ENCODE measurements at regions not wholly inside any gene's neighbourhood (a gene's known extent, or its start where the extent isn't known, plus 50 kb on each side); places are given as distances from the start of the nearest gene placed in this dataset.

DNA sequence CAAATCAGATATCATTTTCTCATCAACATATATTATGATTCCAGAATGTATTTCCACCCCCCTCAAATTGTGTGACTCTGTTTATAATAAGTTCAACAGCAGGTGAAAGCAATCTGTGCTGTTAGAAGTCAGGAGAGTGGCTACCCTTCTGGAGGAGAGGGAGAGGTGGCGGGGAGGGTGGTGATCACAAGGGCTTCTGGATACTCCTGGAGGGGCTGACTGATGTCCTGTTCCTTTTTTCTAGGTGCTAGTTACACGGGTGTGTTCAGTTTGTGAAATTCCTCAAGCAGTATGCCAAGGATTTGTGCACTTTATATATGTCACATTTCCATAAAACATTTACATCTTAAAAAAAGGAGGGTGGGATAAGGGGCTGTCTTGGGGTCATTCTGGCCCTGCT, 119.1 kb downstream of the IRF8 start:
- no peak for DNase-seq (ENCODE audit: low read depth)

- no peak for DNase-seq (ENCODE audit: low read depth)
These were observed 119.5 kb downstream of the IRF8 start for GRCh38 chr16:86018487-86018886.

DNA sequence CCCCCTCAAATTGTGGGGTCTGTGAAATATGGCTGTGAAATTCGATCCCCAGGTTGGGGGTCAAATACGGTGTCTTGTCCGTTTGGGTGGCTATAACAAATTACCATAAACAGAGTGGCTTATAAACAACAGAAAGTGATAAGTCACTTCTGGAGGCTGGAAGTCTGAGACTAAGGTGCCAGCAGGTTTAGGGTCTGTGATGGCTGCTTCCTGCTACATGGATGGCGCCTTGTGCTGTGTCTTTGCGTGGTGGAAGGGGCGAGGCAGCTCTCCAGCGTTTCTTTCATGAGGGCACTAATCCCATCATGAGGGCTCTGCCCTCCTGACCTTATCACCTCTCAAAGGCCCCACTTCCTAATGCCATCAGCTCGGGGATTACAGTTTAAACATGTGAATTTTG, 120.0 kb downstream of the IRF8 start:
- no peak for DNase-seq (ENCODE audit: low read depth)

DNA sequence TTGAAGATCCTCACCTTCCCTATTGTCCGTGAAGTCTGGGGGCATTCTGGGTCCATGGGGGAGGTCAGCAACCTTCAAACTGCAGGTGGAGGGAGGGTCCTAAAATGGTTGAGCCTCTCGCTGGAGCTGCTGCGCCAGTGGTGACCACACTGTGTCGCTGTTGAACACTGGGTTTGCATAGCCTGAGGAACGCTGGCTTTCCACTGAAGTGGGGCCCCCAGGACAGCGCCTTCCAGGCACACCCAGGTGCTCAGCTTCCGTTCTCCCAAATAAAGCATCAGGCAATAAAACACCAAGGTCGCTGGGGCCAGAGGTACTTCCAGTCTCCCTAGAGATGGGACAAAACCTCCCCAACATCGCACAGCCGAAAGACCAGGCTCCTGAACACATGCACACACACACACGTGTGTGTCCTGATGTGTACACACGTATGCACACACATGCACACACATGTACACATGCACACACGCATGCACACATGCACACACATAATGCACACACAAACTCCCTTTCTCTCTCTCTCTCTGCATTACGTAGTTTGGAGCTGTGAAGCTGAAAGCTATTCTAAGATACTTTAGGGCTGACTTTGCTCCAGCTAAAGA, 120.6 kb downstream of the IRF8 start:
- no peak for DNase-seq (ENCODE audit: low read depth)

- DNase-seq (ENCODE audit: low read depth) = no peak
These were observed 122.0 kb downstream of the IRF8 start for GRCh38 chr16:86020971-86021370.

GRCh38 chr16:86022381-86022960, 123.5 kb downstream of the IRF8 start:
- DNase-seq (ENCODE audit: low read depth) = no peak

DNA sequence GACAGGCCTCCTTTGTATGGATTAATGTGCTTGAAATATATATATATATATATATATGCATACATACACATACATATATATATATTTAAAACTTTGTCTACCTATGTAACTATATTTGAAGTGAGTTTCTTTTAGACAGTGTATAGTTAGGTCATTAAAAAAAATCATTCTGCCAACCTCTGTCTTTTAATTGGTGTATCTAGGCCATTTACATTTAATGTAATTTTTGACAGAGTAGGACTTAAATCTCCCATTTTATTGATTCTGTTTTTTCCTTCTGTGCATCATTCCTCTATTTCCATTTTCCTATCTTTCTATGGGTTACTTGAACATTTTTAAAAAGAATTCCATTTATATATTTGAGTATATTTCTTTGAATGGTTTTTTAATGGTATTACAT, 125.2 kb downstream of the IRF8 start:
- no peak for DNase-seq (ENCODE audit: low read depth)

GRCh38 chr16:86025706-86026105, 126.7 kb downstream of the IRF8 start:
- DNase-seq (ENCODE audit: low read depth) = no peak

GRCh38 chr16:86026171-86026910, 127.4 kb downstream of the IRF8 start:
- no peak for DNase-seq (ENCODE audit: low read depth)

- DNase-seq (ENCODE audit: low read depth) = no peak
These were observed 128.0 kb downstream of the IRF8 start for GRCh38 chr16:86026916-86027315.

DNA sequence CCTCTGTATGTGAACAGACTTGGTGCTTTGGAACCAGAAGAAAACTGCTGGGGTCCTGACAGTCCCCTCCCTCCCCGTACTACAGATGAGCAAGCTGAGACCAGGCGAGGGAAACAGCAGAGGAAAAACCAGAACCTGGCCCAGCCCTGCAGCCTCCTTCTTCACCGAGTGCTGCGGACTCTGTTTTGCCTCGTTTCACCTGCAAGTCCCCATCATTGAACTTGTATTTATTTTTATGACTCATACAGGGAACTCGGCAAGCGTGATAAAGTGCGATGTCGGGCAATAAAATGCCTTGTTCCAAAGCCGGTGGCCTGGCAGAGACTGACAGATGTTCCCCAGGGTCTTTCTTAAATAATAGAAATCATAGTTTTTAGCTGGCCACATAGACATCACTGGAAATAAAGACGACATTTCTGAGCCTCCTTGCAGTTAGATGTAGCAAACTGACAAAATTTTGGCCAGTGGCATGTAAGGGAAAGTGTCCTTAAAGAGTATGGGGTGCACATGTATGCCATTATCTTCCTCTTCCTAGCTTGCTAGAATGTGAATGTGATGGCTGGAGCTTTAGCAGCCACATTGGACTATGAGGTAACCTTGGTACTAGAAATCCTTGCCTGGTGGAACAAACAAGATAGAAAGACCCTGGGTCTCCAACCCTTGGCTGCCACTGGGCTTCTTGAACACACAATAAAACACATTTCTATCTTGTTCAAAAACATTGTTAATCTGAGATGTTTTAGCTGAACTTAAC, 128.6 kb downstream of the IRF8 start:
- no peak for DNase-seq (ENCODE audit: low read depth)

GRCh38 chr16:86029131-86029741, 130.3 kb downstream of the IRF8 start:
- peak; percentile 31 for DNase-seq (ENCODE audit: low read depth)

- DNase-seq (ENCODE audit: low read depth) = no peak
These were observed 131.2 kb downstream of the IRF8 start for GRCh38 chr16:86030116-86030515.

DNA sequence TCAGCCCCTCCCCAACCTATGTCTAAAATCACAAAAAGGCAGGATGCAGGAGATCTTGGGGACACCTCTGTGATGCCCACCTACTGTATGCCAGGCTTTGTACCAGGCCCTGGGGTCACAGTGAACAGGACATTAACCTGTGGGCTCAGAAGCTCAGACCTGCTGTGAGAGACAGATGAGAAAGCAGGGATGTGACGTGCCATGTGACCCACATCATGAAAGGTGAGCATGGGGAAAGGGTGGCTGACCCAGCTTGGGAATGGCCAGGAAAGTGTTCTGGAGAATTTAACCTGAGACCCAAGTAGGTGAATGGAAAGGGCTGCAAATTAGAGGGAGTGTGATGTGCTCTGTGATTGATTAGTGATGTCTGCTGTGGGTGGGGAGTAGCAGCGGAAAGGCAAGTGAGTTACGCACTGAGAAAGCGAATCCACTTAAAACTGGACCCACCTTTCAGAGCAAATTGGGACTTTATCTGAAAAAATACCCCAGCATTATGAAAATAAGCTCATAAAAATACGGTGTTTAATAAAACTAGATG, 132.2 kb downstream of the IRF8 start:
- no peak for DNase-seq (ENCODE audit: low read depth)

DNA sequence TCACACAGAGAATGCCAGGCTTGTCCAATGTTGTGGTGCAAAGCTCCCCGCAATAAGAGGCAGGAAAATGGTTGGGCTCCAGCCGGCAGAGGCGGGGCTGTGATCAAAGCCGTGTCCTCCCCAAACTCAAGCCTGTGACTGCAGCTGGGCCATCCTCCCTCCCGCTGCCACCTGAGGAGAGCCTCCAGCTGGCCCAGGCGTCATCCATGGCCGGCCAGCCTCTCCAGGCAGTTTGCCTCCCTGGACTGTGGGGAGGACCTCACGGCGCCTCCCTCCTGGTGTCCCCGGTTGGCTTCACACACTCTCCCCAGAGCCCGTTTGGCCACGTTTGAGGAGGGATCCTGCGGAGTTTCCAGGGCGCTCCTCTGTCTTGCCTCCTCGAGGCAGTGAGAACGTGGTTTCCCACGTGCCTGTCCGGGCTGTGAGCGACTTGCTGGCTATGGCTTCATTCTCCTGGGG, 134.1 kb downstream of the IRF8 start:
- no peak for DNase-seq (ENCODE audit: low read depth)

DNA sequence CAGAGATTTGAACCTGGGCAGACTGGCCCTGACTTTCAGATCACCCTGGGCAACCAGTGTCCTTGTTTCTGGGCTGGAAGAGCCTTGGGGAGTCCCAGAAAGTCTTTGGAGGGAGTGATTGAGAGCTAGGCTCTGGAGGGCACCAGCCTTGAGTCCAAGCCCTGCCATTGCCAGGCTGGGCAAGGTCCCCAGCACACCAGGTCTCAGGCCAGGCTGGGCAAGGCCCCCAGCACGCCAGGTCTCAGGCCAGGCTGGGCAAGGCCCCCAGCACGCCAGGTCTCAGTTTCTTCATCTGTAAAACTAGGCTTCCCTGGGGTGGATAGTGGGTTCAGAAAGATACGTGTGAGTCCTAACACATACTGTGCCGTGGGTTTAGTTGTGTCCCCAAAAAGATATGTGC, 135.0 kb downstream of the IRF8 start:
- no peak for DNase-seq (ENCODE audit: low read depth)

GRCh38 chr16:86034421-86034919, 135.5 kb downstream of the IRF8 start:
- DNase-seq (ENCODE audit: low read depth) = no peak

- DNase-seq (ENCODE audit: low read depth) = no peak
These were observed 136.9 kb downstream of the IRF8 start for GRCh38 chr16:86035906-86036305.

DNA sequence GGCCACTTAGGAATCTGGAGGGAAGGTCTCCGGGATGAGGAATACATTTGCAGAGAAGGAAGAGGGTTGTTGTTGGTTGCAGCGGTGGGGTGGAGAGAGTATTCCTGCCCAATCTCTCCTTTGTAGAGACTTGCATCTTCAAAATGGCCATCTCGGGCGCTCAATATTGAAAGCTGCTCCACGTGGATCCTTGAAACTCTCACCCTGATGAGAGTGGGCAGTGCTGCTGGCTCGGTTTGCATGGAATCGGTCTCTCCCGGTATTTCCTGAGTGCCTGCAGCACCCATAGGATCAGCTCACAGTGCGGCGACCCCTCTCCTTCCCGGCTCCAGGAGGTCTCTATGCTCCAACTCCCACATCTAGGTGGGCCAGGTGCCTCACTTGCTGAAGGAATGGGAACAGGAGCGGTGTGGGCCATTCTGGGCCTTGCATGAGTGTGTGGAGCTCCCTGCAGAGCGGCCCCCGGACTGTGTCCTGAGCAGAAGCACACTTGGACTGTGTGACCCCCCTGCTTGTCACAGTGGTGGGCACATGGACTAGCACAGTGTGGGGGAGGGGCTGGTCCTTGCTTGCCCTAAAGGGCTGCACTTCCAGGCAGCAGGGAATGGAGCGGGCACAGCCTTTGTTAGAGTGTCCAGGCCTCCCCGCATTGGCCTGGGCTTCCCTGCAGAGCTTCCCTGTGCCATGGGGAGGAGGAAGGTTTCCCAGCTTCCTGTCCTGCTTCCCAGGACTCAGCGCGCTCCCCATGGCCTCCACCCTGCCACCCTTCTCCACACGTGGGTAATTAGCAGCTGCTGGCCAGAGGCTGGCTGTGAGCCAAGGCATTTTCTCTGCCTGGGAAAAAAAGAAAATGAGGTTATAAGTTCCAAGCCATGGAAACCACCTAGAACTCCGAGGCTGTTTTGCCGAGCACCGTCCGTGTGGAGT, 139.3 kb downstream of the IRF8 start:
- no peak for DNase-seq (ENCODE audit: low read depth)

DNA sequence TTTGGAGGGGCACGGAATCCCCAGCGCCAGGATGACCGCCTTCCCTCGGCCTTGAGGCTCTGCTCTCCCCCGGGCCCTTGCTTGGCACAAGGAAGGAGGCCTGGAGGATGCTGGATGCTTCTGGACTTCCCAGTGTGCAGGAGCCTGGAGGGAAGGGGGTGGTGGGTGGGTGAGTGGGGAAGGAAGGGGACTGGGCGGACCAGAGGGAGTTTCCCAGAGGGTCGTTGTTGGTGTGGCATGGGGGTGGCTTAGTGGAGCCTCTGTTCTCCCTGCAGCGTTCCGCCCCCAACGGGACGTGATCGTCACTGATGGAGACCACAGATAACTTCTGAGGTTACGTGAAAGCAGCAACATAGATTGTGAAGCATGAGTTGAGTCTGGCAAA, 140.0 kb downstream of the IRF8 start:
- DNase-seq (ENCODE audit: low read depth) = no peak

DNA sequence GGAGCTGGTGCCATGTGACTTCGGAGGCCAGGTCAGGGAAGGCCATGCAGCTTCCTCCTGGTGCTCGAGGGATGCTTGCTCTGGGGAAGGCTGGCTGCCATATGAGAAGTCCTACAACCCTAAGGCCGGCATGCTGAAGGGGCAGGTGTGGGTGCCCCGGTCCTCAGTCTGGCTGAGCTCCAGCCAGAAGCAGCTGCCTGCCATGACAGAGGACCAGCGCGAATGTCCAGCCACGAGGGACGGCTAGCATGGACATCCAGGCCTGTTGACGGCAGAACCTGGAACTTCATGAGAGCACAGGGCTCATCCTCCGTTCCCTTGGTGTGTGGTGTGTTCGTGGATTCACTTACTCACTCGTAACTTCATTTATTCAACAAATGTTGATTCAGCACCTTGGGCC, 140.6 kb downstream of the IRF8 start:
- no peak for DNase-seq (ENCODE audit: low read depth)

All from fibroblast of gingiva (primary cell).